GM19395 (cell line): ENCODE measurements at regions not wholly inside any gene's neighbourhood (a gene's known extent, or its start where the extent isn't known, plus 50 kb on each side); places are given as distances from the start of the nearest gene placed in this dataset.

Source experiments
- ATAC-seq: cut with Tn5 transposase; IDR thresholded peaks from one replicate; pipeline ENCODE4 v1.9.1; 2021; ENCODE audit warnings: mild to moderate bottlenecking, moderate library complexity; ENCODE audit not compliant: unreplicated experiment

DNA sequence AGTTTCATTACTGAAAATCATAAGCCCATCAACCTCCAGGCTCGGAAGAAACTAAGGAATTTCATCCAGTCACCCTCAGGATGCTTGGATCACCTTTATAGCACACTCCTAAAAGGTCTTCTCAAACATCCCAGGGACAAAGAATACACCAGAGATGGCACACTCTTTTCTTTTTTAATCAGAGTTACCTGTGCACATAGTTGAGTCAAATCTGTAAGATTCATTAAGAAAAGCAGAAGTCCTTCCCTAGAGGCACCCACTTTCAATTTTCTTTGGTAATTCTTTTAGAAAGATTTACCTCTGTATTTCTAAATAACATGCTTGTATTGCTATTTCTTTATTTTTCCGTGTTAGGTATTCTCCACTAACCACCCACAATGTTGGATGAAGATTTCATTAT, 50.6 kb upstream of the IL6 start:
- peak; percentile 44 for ATAC-seq

DNA sequence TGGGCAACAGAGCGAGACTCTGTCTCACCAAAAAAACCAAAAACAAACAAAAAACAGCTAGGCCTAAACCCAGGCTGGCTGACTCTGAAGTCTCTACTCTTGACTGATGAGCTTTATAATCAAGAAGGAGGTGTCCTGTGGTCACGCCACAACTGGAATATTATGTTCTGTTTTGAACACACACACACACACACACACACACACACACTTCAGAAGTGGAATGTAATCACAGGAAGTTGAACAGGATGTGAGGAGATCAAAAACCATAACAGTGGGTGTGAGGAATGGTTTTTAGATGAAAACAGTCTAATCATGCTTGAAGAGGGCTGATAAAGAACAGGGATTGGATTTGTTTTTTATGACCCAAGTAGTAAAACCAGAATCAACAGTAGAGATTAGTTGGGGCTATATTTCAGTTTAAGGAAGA, 51.1 kb upstream of the IL6 start:
- no peak for ATAC-seq

DNA sequence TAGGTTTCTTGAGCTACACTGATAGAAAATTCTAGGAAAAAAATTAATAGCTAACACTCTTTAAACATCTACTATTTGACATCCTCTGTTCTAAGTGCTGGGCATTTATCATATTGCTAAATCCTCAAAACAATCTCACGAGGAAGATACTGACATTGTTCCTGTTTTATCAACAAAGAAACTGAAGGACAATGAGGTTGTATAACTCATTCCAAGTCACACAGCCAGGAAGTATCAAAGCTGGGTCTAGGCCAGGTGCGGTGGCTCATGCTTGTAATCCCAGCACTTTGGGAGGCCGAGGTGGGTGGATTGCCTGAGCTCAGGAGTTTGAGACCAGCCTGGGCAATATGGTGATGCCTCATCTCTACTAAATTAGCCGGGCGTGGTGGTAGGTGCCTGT, 51.6 kb upstream of the IL6 start:
- no peak for ATAC-seq

DNA sequence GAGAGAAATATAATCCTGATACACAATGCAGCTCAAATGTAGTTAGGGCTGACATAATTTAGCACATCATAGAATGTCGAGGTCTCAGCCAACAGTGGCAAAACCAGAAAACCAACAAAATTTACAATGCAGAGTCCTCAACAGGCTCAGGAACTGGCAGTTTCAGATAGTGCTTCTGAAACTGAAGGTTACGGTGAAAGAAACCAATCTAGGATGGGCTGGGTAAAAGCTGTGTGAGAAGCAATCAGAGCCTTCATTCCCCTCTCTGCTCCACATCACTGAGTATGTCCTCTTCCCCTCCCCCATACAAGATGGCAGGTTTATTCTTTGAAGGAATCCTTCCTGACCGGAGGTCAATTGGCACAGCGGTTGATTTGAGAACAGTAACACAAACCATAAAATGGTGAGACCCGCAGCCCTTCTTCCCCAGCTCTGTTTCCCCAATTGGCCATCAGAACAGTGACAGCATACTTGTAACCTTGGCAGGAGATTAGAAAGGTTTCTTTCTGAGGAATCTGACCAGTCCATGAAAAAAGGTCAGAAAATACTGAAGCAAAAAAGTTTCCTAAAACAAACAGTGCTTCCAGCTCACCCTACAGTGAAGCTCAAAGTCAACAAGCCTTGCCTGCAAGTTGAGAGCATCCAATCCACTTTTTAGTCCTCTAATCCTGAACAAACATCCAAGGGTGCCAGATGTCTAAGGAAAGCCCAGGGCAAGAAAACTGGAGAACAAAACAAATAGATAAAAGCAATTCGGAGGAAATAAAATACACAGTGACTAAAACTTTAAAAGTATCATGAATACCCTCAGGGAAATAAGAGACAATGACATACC, 53.9 kb upstream of the IL6 start:
- peak; percentile 78 for ATAC-seq

DNA sequence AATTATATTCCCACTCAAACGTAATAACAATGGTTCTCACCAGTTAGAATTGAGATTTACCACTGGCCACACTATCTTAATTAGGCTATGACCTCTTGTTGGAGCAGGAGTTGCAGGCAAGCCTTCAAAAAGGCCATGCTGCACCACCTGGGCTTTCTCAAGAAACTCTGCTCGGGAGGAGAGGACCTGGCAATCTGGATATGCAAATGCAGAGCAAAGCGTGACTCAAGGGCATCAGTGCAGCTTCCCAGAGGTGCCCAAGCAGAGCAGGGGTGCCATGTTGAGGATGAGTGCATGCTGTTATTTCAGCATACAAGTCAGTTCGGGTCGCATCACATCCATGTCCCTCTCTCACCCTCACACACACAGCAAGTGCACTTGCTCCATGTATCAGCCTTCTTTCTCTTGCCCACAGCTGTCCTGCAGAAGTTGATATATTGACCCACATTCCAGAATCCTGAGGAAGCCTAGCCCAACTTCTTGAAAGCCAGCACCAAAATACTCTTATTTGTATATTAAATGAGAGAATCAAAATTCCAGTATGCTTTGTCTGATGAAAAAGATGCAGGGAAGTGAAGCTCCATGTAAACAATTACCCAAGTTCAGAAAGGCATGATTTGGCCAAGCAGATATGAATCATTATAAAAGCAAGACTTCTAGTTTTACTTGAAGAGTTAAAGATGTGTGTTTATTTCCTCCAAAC, 55.7 kb upstream of the IL6 start:
- ATAC-seq = no peak

DNA sequence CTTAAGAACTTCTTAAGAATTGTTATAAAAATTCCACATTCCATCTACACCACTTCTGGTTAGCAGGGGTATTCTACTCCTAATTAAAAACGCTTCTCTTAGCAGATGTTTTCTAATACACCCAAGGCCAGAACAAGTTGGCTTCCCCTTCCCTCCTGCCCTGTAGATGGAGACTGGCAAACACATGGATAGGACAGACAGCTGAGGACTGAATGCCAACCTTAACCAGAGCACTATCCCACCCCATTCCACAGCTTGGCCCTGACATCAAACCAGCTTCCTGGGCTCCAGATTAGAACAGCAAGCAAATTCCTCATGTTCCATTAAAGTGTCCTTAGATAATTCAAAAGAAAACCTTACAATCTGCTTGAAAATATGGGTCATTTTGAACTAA, 56.6 kb upstream of the IL6 start:
- no peak for ATAC-seq

DNA sequence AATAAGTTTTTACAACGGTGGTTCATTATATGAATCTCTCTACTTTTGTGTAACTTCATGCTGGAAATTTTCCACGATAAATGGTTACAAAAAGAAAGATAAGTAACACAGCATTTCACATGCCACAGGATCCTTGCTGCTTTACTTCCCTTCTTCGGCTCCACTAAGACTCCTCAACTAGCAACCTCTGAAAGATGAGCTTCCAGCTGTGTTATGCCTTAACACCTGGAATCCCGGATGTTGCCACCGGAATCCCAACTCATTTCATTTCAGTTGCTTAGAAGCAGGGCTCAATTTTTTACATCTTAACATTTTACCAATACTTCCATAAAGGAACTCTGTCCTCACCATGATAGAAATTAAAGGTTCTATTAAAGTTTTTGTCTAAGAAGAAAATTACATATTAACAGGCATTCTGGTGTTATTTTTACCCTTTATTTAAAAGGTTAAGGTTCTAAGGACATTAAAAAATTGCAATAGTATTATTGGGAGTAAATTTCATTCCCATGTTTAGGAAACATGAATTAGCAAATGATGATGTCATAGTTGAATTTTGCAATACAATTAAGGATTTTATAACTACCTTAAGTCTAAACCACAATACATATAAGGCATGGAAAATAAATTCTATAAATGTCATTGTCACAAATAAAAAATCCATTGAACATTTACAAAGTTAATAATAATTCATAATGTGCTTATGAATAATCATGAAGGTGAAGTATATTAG, 57.1 kb upstream of the IL6 start:
- ATAC-seq = no peak

DNA sequence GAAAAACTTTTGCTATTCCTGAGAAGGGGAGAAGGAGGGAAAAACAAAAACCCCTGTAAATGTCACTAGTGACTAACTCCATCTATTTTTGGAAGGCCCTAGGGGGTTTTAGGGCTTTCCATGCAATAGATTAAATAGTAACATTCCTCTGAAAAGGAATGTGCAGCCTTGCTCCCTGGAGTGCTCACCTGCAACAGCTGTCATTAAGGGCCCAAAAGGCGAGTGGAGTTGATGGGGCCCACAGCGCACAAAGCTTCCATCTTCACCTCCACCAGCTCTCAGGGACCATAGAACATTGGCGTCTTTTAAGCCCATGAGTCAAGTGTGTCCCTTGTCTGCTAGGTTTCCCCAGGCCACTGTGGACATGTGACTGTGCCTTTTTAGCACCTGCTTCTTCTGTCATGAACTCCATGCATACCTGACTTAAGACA, 58.0 kb upstream of the IL6 start:
- ATAC-seq = no peak

DNA sequence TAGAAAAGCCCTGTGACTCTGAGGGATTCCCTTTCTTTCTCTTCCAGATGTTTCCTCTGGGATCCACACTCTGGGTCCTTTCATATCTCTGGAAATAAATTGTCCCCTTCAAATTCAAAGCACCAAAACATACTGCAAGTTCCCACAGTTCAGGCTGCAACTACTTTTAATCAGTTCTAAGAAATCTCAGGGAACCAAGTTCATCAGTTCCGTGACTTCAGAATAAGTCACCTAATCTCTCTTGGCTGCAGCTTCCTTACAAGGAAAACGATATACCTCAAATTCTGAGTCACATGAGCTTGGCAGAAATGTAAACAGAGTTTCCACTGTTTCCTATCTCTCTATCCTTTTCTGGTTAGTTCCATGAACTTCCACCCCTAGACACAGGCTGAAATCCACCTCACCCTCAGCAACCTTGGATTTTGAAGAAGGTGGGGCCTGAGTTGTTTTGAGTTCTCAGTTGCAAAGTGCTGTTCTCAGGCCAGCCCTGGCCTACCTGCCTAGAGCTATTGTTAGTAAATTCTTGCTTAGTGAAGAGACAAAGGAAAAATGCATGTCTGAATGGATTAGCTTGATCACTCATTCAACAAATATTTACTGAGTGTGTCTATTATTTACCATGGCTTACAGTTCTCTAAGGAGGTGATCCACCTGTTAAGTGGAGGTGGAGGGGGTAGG, 59.3 kb upstream of the IL6 start:
- no peak for ATAC-seq

DNA sequence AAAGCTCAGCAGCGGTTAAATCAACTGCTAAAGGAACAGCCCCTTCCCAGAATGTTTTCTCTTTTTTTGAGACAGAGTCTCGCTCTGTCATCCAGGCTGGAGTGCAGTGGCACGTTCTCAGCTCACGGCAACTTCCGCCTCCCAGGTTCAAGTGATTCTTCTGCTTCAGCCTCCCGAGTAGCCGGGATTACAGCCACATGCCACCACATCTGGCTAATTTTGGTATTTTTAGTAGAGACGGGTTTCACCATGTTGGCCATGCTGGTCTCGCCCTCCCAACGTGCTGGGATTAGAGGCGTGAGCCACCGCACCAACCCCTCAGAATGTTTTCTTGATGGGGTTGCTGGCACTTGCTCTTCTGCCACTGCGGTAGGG, 59.8 kb upstream of the IL6 start:
- no peak for ATAC-seq

DNA sequence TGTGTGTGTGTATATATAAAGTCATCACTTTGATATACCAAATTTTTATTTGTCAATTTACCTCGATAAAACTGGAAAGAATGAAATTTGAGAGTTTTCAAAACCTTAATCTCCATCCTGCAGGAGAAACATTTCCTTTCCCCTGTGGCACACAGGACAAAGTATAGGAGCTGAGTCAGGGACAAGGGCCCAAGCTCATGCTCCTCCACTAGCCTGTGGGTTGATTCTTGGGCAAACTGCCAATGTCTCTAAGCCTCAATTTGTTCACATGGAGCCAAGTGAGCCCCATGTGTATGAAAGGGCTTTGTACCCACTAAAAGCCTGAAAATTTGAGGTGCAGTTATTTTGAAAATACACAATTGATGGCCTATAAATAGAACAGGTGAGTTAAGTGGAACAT, 60.3 kb upstream of the IL6 start:
- ATAC-seq = no peak

DNA sequence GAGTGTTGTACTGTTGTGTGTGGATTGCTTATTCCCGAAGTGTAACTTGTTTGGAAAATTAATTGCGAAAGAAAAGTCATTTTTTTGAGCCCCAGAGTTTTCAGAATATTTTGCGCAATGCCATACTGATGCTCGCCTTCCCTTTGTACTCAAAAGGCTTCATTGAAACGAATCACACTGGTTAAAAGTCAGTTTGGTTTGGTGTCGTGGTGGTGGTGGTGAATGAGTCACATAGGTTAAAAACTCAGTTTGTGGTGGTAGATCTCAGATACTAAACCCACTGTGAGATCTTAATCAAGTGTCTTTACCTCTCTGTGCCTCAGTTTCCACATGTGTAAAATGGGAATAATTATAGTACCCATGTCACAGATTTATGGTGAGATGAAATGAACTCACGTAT, 61.1 kb upstream of the IL6 start:
- no peak for ATAC-seq

DNA sequence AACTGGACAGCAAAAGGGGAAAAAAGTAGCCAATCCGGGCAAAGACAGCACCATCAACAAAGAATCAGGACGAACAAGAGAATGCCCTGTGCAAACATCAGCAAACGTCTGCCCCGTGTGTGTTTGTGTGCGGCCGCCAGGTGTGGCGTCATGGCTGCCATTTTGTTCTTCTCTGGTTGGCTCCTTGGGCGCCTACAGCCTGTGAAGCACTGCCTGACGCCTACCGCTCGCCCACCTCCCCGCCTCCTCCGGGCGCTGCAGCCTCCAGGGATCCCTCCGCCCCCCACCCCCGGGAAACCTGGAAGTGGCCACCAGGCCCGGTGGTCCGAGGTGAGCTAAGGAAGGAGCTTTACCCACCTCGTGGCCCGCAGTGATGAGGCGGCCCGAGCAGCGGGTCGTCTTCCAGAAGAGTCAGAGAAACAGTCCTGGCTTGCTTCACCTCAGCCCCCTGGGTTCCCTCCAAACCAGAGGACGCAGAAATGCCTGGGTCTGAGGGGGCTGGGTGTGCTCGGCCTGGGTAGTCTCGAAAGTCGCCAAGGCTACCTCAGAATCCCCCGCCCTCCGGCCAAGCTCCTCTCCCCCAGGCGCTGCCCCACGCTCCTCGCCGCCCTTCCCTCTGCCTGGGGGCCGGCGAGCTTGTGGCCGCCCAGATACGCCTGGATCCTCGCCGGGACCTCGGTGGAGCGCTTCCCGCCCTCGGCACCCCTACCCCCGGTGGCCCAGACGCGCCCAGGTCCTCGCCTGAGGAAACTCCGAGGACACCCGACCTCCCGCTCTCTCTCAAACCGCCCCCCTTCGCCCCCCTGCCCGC, 61.8 kb upstream of the IL6 start:
- ATAC-seq = no peak

DNA sequence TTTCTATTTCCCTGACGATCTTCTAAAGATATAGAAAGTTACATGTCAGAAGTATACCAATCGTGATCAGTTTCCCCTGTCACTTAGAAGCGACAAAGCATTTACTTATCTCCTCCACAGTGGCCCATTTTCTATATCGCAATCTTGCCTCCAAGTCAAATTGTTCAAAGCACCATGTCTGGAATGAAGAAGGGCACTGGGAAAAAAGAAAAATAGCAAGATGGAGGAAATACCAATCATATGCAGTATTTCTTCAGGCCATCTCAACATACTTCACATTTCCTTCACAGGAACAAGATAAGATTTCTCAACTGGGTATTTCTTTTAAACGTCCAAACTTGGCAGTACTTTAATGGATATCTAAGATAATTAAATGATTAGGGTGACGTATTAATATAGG, 63.3 kb upstream of the IL6 start:
- no peak for ATAC-seq

DNA sequence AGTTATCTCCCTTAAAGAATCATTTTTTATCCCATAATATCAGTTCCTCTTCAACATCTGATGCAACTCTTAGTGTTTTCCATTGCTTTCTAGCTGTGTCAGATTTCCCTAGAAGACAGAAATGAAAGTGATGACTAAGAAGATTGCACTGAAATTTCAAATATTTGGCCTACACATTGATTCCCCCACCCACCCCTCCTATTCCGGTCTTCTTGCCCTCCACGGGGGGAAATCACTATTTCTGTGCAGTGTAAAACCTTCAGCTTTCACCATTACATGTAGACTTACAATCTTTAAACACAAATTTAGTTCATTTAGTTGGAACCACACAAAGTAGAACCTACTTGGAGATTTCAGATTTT, 63.7 kb upstream of the IL6 start:
- no peak for ATAC-seq

DNA sequence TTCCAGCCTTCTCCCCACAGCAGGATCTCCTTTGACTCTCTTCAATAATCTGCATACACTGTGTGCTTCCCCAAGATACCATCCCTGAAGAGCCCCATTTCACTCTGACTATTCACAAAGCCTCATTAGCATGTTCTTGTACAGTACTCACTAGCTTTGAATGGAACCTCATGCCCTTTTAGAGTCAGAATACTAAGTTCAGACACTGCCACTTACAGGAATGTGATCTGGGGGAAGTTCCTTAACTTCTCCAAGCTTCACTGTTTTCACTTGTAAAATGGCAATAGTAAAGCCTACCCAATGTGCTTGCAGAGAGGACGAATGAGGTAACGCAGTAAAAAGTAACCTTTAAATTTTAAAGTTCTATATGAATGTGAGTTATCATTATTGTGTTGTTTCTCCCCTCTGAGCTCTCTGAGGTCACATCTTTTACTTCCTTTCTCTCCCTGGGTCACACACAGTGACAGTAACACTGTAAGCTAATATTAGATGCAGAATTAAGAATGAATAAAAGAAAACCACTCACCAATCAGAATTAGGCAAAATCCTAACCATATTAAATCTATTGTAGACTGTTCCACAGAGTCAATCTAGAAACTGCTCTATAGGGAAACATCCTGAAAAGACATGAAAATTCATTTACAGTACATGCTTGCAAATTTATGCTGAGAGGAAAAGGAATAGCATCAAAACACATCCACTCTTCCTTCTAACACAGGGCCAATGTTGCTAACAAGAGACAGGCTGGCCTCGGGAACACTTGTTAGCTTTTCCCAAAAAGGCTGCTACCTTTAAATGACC, 64.2 kb upstream of the IL6 start:
- ATAC-seq = peak; percentile 54

DNA sequence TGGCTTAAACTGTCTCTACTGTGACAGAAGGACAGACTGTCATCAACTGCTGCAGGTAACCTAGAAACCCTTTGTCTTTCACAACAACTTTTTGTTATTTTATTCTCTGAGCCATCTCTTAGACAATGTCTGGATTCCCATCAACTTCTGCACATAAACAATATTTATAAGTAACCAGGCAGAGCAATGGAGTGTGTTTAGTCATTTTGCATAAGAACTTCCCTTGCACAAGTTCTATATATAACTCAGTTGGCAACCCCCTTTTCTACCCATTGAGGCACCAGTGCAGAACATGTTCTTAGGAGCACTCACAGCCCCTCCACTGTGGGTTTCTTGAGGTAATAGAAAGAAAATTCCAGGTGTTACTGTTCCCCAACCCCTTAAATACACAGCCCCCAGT, 65.0 kb upstream of the IL6 start:
- ATAC-seq = peak; percentile 49

DNA sequence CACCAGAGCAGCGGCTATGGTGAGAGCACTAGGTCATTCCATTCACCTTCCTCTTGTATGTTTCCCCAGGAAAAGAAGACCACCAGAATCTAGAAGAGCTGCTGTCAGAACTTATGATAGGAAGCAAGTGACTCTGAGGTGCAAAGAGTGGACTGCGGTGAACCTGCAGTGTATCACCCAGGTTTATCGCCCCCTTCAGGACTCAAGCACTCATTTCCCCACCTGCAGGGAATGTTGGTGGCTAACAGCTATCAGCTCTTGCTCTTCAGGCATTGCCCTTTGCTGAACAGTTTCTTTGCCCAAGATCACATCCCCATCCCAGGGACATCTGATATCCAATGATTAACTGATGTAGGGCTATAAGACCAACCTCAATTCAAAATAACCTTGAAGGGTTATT, 66.3 kb upstream of the IL6 start:
- no peak for ATAC-seq

DNA sequence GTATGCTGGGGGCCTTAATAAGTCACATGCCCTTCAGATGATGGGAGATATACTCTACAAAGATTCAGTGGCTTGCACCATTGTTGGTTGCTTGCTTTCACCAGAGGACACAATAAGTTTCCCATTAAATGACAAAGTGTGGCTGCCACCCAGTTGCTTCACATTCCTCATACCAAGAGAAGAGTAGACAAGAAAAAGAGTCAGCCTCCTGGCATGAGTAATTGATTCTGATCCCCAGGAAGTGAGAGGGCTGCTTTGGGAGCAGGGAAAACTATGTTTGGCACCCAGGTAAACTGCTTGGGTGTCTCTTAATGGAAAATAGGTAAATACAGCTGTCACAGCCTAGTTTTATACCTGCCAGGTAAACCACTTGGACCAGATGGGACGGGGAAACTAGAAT, 66.7 kb upstream of the IL6 start:
- ATAC-seq = no peak

DNA sequence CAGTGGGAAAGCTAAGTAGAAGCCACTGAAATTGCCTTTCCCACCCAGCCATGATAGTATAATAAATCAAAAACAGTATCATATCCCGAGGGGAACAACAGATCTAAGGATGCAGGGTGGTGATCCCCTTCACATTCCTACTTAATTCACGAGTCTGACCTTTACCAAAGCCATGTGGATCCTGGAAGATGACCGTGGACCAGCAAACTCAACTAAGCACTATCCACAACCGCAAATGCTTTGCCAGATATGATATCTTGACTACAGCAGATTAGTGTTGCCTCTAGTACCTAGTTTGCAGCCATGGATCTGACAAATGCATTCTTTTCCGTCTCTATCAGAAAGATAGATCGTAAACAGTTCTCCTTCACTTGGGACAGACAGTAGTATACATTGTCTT, 67.3 kb upstream of the IL6 start:
- ATAC-seq = no peak
